Esophagus squamous epithelium (tissue), 4 donors: ENCODE measurements at regions not wholly inside any gene's neighbourhood (a gene's known extent, or its start where the extent isn't known, plus 50 kb on each side); places are given as distances from the start of the nearest gene placed in this dataset.

Source experiments
- POLR2A ChIP-seq, 4 donors: fragments of 450-650 bp; IDR thresholded peaks; one replicate each; pipeline ENCODE4 v1.6.1; 2017; ENCODE audit warnings: antibody characterized with exemption in 4 of 4, mild to moderate bottlenecking in 4 of 4, moderate library complexity in 3 of 4
- TF ChIP-seq, protein P1 (sequence below), 6 experiments: fragments of 450-650 bp in 4 of 6; fragments of 200-600 bp in 2 of 6; sonication (generic) in 2 of 6; IDR thresholded peaks; one replicate each; pipeline ENCODE4 v1.5.1; 2016 to 2019; ENCODE audit warnings: antibody characterized with exemption in 6 of 6, mild to moderate bottlenecking in 4 of 6, moderate library complexity in 4 of 6

- TF ChIP-seq, protein P1, sequence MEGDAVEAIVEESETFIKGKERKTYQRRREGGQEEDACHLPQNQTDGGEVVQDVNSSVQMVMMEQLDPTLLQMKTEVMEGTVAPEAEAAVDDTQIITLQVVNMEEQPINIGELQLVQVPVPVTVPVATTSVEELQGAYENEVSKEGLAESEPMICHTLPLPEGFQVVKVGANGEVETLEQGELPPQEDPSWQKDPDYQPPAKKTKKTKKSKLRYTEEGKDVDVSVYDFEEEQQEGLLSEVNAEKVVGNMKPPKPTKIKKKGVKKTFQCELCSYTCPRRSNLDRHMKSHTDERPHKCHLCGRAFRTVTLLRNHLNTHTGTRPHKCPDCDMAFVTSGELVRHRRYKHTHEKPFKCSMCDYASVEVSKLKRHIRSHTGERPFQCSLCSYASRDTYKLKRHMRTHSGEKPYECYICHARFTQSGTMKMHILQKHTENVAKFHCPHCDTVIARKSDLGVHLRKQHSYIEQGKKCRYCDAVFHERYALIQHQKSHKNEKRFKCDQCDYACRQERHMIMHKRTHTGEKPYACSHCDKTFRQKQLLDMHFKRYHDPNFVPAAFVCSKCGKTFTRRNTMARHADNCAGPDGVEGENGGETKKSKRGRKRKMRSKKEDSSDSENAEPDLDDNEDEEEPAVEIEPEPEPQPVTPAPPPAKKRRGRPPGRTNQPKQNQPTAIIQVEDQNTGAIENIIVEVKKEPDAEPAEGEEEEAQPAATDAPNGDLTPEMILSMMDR (IDR thresholded peaks at IDR 0.05): no peak
- TF ChIP-seq POLR2A (IDR thresholded peaks at IDR 0.05): no peak
Measured at GRCh38 chr1:2962061-2962460, 59.2 kb upstream of the ACTRT2 start.
